Endothelial cell of umbilical vein (primary cell): ENCODE measurements at regions not wholly inside any gene's neighbourhood (a gene's known extent, or its start where the extent isn't known, plus 50 kb on each side); places are given as distances from the start of the nearest gene placed in this dataset.

Experiments used
- BruUV-seq: library from RNA; stranded (reverse); fragments of 400-500 nt; replicated peaks from 2 replicates; lab custom pipeline; 2021; lab: Mats Ljungman, UMichigan
- CTCF ChIA-PET: fragments of 300-600, 350-600 bp; sonication (Branson Sonifier 250); formaldehyde crosslinking; loops from one replicate; lab custom pipeline; 2021; ENCODE audit warnings: antibody characterized with exemption, inconsistent platforms; lab: Charles Lee
- POLR2A ChIA-PET: fragments of 300-600, 350-600 bp; sonication (Branson Sonifier 250); formaldehyde crosslinking; loops from one replicate; lab custom pipeline; 2021; ENCODE audit warnings: antibody characterized with exemption, inconsistent platforms; lab: Charles Lee
- DNase-seq: peaks from one replicate; pipeline ENCODE4 v3.0.0-alpha.2; 2011; ENCODE audit warnings: low read depth, low spot score
- FAIRE-seq: peaks from 2 replicates; lab custom pipeline; 2011; peaks lifted over from hg19 to GRCh38; lab: Jason Lieb, UNC
- H2AFZ ChIP-seq: 2 replicates; pipeline ENCODE4 v1.6.0; 2012; ENCODE audit warnings: low read depth, low read length, control low read depth, inconsistent platforms
- H3K27ac ChIP-seq: 2 replicates; pipeline ENCODE4 v1.5.1; 2011; ENCODE audit warnings: low read depth, mild to moderate bottlenecking, control low read depth, low read length, moderate library complexity; ENCODE audit not compliant: insufficient read depth
- H3K27me3 ChIP-seq, 2 experiments: 2 replicates each; pipeline versions ENCODE4 v1.6.0 to v1.6.1; 2011; ENCODE audit warnings: low read length in 2 of 2, mixed read lengths in 1 of 2; ENCODE audit not compliant: control insufficient read depth in 2 of 2, insufficient read depth in 2 of 2
- H3K36me3 ChIP-seq, 2 experiments: 2 replicates in 1 of 2; 3 replicates in 1 of 2; pipeline ENCODE4 v1.5.1; 2011; ENCODE audit warnings: low read length in 2 of 2, mild to moderate bottlenecking in 1 of 2, moderate library complexity in 1 of 2; ENCODE audit not compliant: control insufficient read depth in 2 of 2, insufficient read depth in 2 of 2; ENCODE audit errors: extremely low read depth in 1 of 2
- H3K4me1 ChIP-seq: 3 replicates; pipeline ENCODE4 v1.5.1; 2011; ENCODE audit warnings: mild to moderate bottlenecking, low read length; ENCODE audit not compliant: control insufficient read depth, insufficient read depth; ENCODE audit errors: extremely low read depth
- H3K4me2 ChIP-seq: 2 replicates; pipeline ENCODE4 v1.6.1; 2011; ENCODE audit warnings: low read length, control low read depth, mixed read lengths; ENCODE audit not compliant: insufficient read depth
- H3K4me3 ChIP-seq, 3 experiments: fragments of 200-600 bp in 1 of 3; sonication (generic), shearing (Covaris generic) in 1 of 3; replicated peaks in 1 of 3; 2 replicates each; pipeline ENCODE4 v1.5.1; 2011 to 2016; ENCODE audit warnings: control low read depth in 3 of 3, low read length in 3 of 3, mild to moderate bottlenecking in 2 of 3, inconsistent platforms in 1 of 3, low read depth in 1 of 3, moderate library complexity in 1 of 3; ENCODE audit not compliant: insufficient read depth in 1 of 3
- H3K79me2 ChIP-seq: 2 replicates; pipeline ENCODE4 v1.6.0; 2012; ENCODE audit warnings: low read length, inconsistent platforms; ENCODE audit not compliant: control insufficient read depth, insufficient read depth
- H3K9ac ChIP-seq: replicated peaks from 2 replicates; pipeline ENCODE3; 2011; ENCODE audit warnings: low read length, control low read depth; ENCODE audit not compliant: insufficient read depth; ENCODE audit errors: extremely low read depth
- H3K9me1 ChIP-seq: replicated peaks from 3 replicates; pipeline ENCODE4 v1.6.0; 2011; ENCODE audit warnings: mild to moderate bottlenecking, low read length; ENCODE audit not compliant: control insufficient read depth, insufficient read depth; ENCODE audit errors: extremely low read depth
- H3K9me3 ChIP-seq: replicated peaks from 2 replicates; pipeline ENCODE4 v1.5.1; 2012; ENCODE audit warnings: low read length, inconsistent platforms; ENCODE audit not compliant: control insufficient read depth, insufficient read depth
- H4K20me1 ChIP-seq: replicated peaks from 2 replicates; pipeline ENCODE3; 2011; ENCODE audit warnings: mild to moderate bottlenecking, low read length; ENCODE audit not compliant: control insufficient read depth, insufficient read depth; ENCODE audit errors: extremely low read depth
- EZH2 ChIP-seq: IDR thresholded peaks from 2 replicates; pipeline ENCODE4 v1.6.1; 2012; ENCODE audit warnings: borderline replicate concordance, low read depth, mild to moderate bottlenecking, moderate library complexity, low read length, inconsistent platforms; ENCODE audit not compliant: severe bottlenecking
- FOS ChIP-seq: IDR thresholded peaks from 2 replicates; pipeline ENCODE4 v1.6.1; 2011; ENCODE audit warnings: mild to moderate bottlenecking, low read length, moderate library complexity, borderline replicate concordance; ENCODE audit not compliant: insufficient read depth
- GATA2 ChIP-seq: IDR thresholded peaks from 2 replicates; pipeline ENCODE4 v1.7.0; 2011; ENCODE audit warnings: low read depth, mild to moderate bottlenecking, moderate library complexity, mixed read lengths, low read length; ENCODE audit not compliant: insufficient read length, insufficient read depth
- JUN ChIP-seq: IDR thresholded peaks from 2 replicates; pipeline ENCODE4 v1.6.1; 2011; ENCODE audit warnings: borderline replicate concordance, low read depth; ENCODE audit not compliant: insufficient read length, insufficient read depth
- MYC ChIP-seq: IDR thresholded peaks from one replicate; pipeline ENCODE4 v1.6.1; 2011; ENCODE audit warnings: mild to moderate bottlenecking, low read depth, low read length
- POLR2A ChIP-seq: IDR thresholded peaks from 2 replicates; pipeline ENCODE4 v1.6.1; 2012; ENCODE audit warnings: low read depth, mild to moderate bottlenecking, control low read depth, low read length
- POLR2AphosphoS5 ChIP-seq: IDR thresholded peaks from 2 replicates; pipeline ENCODE4 v1.6.1; 2012; ENCODE audit warnings: low read depth, mild to moderate bottlenecking, control low read depth, low read length, moderate library complexity; ENCODE audit not compliant: insufficient read depth
- dilution Hi-C: fragments of 300-500 bp; cut with MboI; formaldehyde crosslinking; loops from one replicate; pipeline ENCODE4 v1.15.0; 2019; ENCODE audit warnings: low sequenced_read_pairs; ENCODE audit not compliant: extremely low pct_ligation_motif_present
- intact Hi-C: fragments of 100-400 bp; cut with micrococcal nuclease; formaldehyde crosslinking; loops from one replicate; pipeline ENCODE4 v1.10.0; 2022
- TF ChIP-seq, protein P1 (sequence below), 2 donors: IDR thresholded peaks; 1 replicate in 1 of 2; 2 replicates in 1 of 2; pipeline ENCODE4 v1.5.1; 2011; ENCODE audit warnings: low read length in 2 of 2, mild to moderate bottlenecking in 2 of 2, moderate library complexity in 2 of 2, control low read depth in 1 of 2, inconsistent platforms in 1 of 2, low read depth in 1 of 2; ENCODE audit not compliant: insufficient read depth in 1 of 2; ENCODE audit errors: extremely low read depth in 1 of 2
- TF ChIP-seq, protein P2 (sequence below): IDR thresholded peaks from 2 replicates; pipeline ENCODE4 v1.6.1; 2011; ENCODE audit not compliant: insufficient read depth, insufficient read length

DNA sequence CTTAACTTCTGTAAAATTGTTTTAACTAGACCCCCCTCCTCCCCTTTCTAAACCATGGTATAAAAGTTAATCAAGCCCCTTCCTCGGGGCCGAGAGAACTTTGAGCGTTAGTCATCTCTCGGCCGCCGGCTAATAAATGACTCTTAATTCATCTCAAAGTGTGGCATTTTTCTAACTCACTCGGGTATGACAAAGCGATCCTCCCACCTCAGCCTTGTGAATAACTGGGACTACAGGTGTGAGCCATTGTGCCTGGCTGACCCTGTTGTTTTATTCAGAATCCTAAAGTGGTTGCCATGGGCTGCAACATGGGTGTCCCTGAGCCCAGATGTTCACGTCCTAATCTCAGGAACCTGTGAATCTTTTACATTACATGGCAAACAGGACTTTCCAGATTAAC lies 540.7 kb upstream of the AMELY start:
- dilution Hi-C loops: no loop called here

DNA sequence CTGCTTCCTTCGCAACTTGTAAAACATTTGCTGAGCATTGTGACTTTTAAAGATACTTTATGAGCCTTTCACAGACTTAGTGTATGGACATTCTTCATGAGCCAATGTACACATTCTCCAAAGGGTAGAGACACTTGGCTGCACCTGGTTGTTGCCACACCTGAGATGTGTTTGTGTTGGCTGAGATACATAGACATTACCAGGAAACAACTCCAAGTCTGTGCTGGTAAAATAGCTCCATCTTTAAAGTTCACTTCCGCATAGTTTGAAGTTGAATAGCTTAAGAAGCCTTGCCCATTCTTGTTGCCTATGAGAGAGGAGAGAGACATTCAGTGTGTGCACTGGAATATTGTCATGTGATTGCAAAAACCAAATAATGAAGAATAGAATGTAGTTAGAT lies 538.3 kb upstream of the AMELY start:
- TF ChIP-seq FOS: no peak
- TF ChIP-seq POLR2AphosphoS5: no peak
- no peak for TF ChIP-seq MYC
- no peak for TF ChIP-seq POLR2A
- TF ChIP-seq, protein P1, sequence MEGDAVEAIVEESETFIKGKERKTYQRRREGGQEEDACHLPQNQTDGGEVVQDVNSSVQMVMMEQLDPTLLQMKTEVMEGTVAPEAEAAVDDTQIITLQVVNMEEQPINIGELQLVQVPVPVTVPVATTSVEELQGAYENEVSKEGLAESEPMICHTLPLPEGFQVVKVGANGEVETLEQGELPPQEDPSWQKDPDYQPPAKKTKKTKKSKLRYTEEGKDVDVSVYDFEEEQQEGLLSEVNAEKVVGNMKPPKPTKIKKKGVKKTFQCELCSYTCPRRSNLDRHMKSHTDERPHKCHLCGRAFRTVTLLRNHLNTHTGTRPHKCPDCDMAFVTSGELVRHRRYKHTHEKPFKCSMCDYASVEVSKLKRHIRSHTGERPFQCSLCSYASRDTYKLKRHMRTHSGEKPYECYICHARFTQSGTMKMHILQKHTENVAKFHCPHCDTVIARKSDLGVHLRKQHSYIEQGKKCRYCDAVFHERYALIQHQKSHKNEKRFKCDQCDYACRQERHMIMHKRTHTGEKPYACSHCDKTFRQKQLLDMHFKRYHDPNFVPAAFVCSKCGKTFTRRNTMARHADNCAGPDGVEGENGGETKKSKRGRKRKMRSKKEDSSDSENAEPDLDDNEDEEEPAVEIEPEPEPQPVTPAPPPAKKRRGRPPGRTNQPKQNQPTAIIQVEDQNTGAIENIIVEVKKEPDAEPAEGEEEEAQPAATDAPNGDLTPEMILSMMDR (IDR thresholded peaks at IDR 0.05; ENCODE audit: extremely low read depth in 1 of 2, insufficient read depth in 1 of 2, low read depth in 1 of 2, low read length in 2 of 2): no peak
- no peak for TF ChIP-seq EZH2
- TF ChIP-seq, protein P2, sequence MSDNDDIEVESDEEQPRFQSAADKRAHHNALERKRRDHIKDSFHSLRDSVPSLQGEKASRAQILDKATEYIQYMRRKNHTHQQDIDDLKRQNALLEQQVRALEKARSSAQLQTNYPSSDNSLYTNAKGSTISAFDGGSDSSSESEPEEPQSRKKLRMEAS: no peak
- no peak for TF ChIP-seq JUN
- TF ChIP-seq GATA2: no peak
- ChIA-PET POLR2A (no interaction called here), CTCF (no interaction called here)
- Histone ChIP-seq H3K27ac (no peak overlapping the region), H3K9me1 (no peaks in the 10 kb centered on the region), H4K20me1 (no peaks in the 10 kb centered on the region), H3K9me3 (no peaks in the 10 kb centered on the region), H3K4me2 (no peak overlapping the region), H2AFZ (no peak overlapping the region), H3K36me3 (no peaks in the 10 kb centered on the region), H3K4me3 (no peak overlapping the region), H3K9ac (no peak overlapping the region), H3K27me3 (no peaks in the 10 kb centered on the region), H3K79me2 (no peaks in the 10 kb centered on the region), H3K4me1 (no peaks in the 10 kb centered on the region)
- dilution Hi-C loops (no loop called here), intact Hi-C loops (loop anchor here (10.0 kb wide), 1 partner anchor 105 kb away; no protein-coding TSS in a partner anchor)
- no TSS peak for BruUV-seq
- DNase-seq (no peak), FAIRE-seq (no peak)

More for the DNA sequence above, 540.7 kb upstream of the AMELY start:
- POLR2A ChIA-PET: no interaction called here
- Histone ChIP-seq H3K4me1 (peaks cover 3% of the 10 kb centered on the region), H3K9ac (no peak overlapping the region), H3K9me3 (no peaks in the 10 kb centered on the region), H3K9me1 (no peaks in the 10 kb centered on the region), H3K27ac (no peak overlapping the region), H2AFZ (no peak overlapping the region), H3K36me3 (no peaks in the 10 kb centered on the region), H3K27me3 (no peaks in the 10 kb centered on the region), H3K4me3 (no peak overlapping the region), H4K20me1 (no peaks in the 10 kb centered on the region), H3K79me2 (no peaks in the 10 kb centered on the region), H3K4me2 (no peak overlapping the region)
- FAIRE-seq: no peak
- no TSS peak for BruUV-seq
- DNase-seq: no peak
- CTCF ChIA-PET: no interaction called here
- intact Hi-C loops: loop anchor here (10.0 kb wide), 1 partner anchor 107 kb away; no protein-coding TSS in a partner anchor
- TF ChIP-seq JUN: no peak
- TF ChIP-seq POLR2AphosphoS5: no peak
- no peak for TF ChIP-seq EZH2
- TF ChIP-seq POLR2A: no peak
- no peak for TF ChIP-seq FOS
- TF ChIP-seq, protein P2: no peak
